Smooth muscle cell (in vitro differentiated cells): ENCODE measurements at regions not wholly inside any gene's neighbourhood (a gene's known extent, or its start where the extent isn't known, plus 50 kb on each side); places are given as distances from the start of the nearest gene placed in this dataset.

Experiments
- DNase-seq: peaks from one replicate; lab custom pipeline; 2025; ENCODE audit not compliant: unreplicated experiment; lab: John Stamatoyannopoulos, UW
- H2AFZ ChIP-seq: fragments of 200-600 bp; sonication (generic); 2 replicates; pipeline ENCODE4 v1.6.0; 2016; ENCODE audit warnings: antibody characterized with exemption, low read depth, mild to moderate bottlenecking
- H3F3A ChIP-seq: fragments of 200-600 bp; sonication (generic); 2 replicates; pipeline ENCODE4 v1.6.0; 2017; ENCODE audit warnings: antibody characterized with exemption, low read depth
- H3K27ac ChIP-seq: fragments of 200-600 bp; sonication (generic); 2 replicates; pipeline ENCODE4 v1.5.1; 2016; ENCODE audit warnings: low read depth, mild to moderate bottlenecking
- H3K27me3 ChIP-seq: fragments of 200-600 bp; sonication (generic); 2 replicates; pipeline ENCODE4 v1.6.1; 2016; ENCODE audit warnings: low read depth, mild to moderate bottlenecking
- H3K36me3 ChIP-seq: fragments of 200-600 bp; sonication (generic); 2 replicates; pipeline ENCODE4 v1.5.1; 2016; ENCODE audit warnings: low read depth
- H3K4me1 ChIP-seq: fragments of 200-600 bp; sonication (generic); 2 replicates; pipeline ENCODE4 v1.5.1; 2016; ENCODE audit warnings: low read depth
- H3K4me2 ChIP-seq: fragments of 200-600 bp; sonication (generic); 2 replicates; pipeline ENCODE4 v1.6.0; 2016; ENCODE audit warnings: mild to moderate bottlenecking
- H3K4me3 ChIP-seq: fragments of 200-600 bp; sonication (generic); 2 replicates; pipeline ENCODE4 v1.5.1; 2016; ENCODE audit warnings: mild to moderate bottlenecking
- H3K79me2 ChIP-seq: fragments of 200-600 bp; sonication (generic); 2 replicates; pipeline ENCODE4 v1.6.0; 2016; ENCODE audit warnings: low read depth, mild to moderate bottlenecking
- H3K9ac ChIP-seq: fragments of 200-600 bp; sonication (generic); 2 replicates; pipeline ENCODE4 v1.6.0; 2016; ENCODE audit warnings: low read depth
- H3K9me3 ChIP-seq: fragments of 200-600 bp; sonication (generic); replicated peaks from 2 replicates; pipeline ENCODE4 v1.5.1; 2016; ENCODE audit warnings: low read depth
- H4K20me1 ChIP-seq: fragments of 200-600 bp; sonication (generic); 2 replicates; pipeline ENCODE4 v1.6.0; 2016; ENCODE audit warnings: low read depth
- CTCF ChIP-seq: fragments of 200-600 bp; sonication (generic); IDR thresholded peaks from 2 replicates; pipeline ENCODE4 v1.5.1; 2017; ENCODE audit warnings: borderline replicate concordance, mild to moderate bottlenecking, antibody characterized with exemption; ENCODE audit not compliant: insufficient read depth, poor library complexity, severe bottlenecking
- WGBS: methylation state at CpG from one replicate; pipeline ENCODE4 v1.1.7; 2016; ENCODE audit warnings: low lambda C conversion rate; 5-methylcytosine and 5-hydroxymethylcytosine counted together

GRCh38 chr6:131383421-131384411 lies 189.3 kb upstream of the ARG1 start:
- no peaks in the 10 kb centered on the region for H3K79me2 ChIP-seq
- DNase-seq, result no peak
- no peak for TF ChIP-seq CTCF
- no peaks in the 10 kb centered on the region for H3K36me3 ChIP-seq
- no peak overlapping the region for H3K9ac ChIP-seq
- H3K27ac ChIP-seq, result no peak overlapping the region
- H2AFZ ChIP-seq, result no peak overlapping the region
- H3K4me2 ChIP-seq, result no peak overlapping the region
- H3F3A ChIP-seq, result peaks cover 5% of the 10 kb centered on the region
- H3K9me3 ChIP-seq, result no peaks in the 10 kb centered on the region
- H3K27me3 ChIP-seq, result no peaks in the 10 kb centered on the region
- H3K4me3 ChIP-seq, result no peak overlapping the region
- WGBS, result 90% methylated on average over 6 of the region's 6 CpGs
- H4K20me1 ChIP-seq, result no peaks in the 10 kb centered on the region
- H3K4me1 ChIP-seq, result no peaks in the 10 kb centered on the region

- Histone ChIP-seq H3K9me3 (no peaks in the 10 kb centered on the region), H3K9ac (no peak overlapping the region), H3K4me2 (no peak overlapping the region), H3K4me3 (no peak overlapping the region), H3K27me3 (no peaks in the 10 kb centered on the region), H4K20me1 (no peaks in the 10 kb centered on the region), H3K36me3 (no peaks in the 10 kb centered on the region), H3K79me2 (no peaks in the 10 kb centered on the region), H3K27ac (no peak overlapping the region), H3K4me1 (no peaks in the 10 kb centered on the region), H3F3A (no peaks in the 10 kb centered on the region), H2AFZ (no peak overlapping the region)
- no peak for TF ChIP-seq CTCF
- 76% methylated on average over 5 of the region's 5 CpGs for WGBS
- no peak for DNase-seq
These were observed 185.2 kb upstream of the ARG1 start for GRCh38 chr6:131387562-131388447.

- 91% methylated on average over 5 of the region's 5 CpGs for whole genome bisulfite sequencing
- H3K4me1 ChIP-seq, result no peaks in the 10 kb centered on the region
- H3K79me2 ChIP-seq, result no peaks in the 10 kb centered on the region
- no peak for DNase-seq
- no peaks in the 10 kb centered on the region for H3K9me3 ChIP-seq
- no peak for TF ChIP-seq CTCF
- H2AFZ ChIP-seq, result no peak overlapping the region
- H3K4me3 ChIP-seq, result no peak overlapping the region
- no peaks in the 10 kb centered on the region for H3K27me3 ChIP-seq
- H3K9ac ChIP-seq, result no peak overlapping the region
- no peaks in the 10 kb centered on the region for H3F3A ChIP-seq
- H3K4me2 ChIP-seq, result no peak overlapping the region
- H3K36me3 ChIP-seq, result no peaks in the 10 kb centered on the region
- no peak overlapping the region for H3K27ac ChIP-seq
- no peaks in the 10 kb centered on the region for H4K20me1 ChIP-seq
These were observed 182.7 kb upstream of the ARG1 start for GRCh38 chr6:131390322-131390721.
